ENCODE measurements at regions not wholly inside any gene's neighbourhood (a gene's known extent, or its start where the extent isn't known, plus 50 kb on each side); places are given as distances from the start of the nearest gene placed in this dataset.

DNA sequence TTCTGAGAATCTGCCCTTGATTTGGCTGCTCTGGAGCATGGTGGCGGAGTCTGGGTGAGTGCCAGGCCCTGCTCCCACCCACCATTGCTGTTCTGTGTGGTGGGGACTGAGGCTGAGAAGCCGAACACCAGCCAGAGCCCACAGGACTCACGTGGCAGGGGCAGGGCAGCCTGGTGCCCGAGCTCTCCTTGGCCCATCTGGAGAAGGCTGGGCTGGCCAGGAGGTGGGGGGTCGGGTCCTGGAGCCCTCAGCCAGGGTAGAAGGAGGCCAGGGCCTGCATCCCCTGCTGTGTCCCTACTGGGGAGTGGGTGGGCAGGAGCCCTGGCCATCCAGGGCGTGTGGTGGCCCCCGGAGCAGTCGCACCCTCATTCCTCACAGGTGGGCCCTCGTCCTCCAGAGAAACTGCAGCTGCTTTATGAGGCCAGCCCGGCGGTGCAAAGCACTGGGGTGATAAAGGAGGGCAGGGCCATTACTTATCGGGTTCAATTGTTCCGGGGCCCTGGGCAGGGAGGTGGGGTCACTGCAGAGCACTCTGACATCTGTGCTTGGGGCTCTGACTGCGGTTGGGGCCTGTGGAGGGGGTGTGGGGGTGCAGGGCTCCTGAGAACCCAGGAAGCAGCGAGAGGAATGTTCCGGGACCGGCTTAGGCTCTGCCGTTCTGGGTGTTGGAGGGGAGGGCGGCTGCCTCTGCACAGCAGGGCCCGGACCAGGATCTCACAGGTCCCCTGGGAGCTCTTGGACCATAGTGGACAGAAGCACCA lies 217.5 kb upstream of the C14orf180 start:
- no peak for TF ChIP-seq SP1 (CRISPR knock-in tag; conservative IDR thresholded peaks at IDR 0.05)
- no peak for TF ChIP-seq FOXJ3 (CRISPR knock-in tag; IDR thresholded peaks at IDR 0.05; ENCODE audit: borderline replicate concordance)
- TF ChIP-seq NR2C2 (CRISPR knock-in tag; IDR thresholded peaks at IDR 0.05): no peak
- TF ChIP-seq ETV6 (CRISPR knock-in tag; IDR thresholded peaks at IDR 0.05): no peak
- no peak for TF ChIP-seq CTCF (IDR thresholded peaks at IDR 0.05)
- TF ChIP-seq ZNF317 (CRISPR knock-in tag; IDR thresholded peaks at IDR 0.05; ENCODE audit: borderline replicate concordance, low read depth): no peak
- TF ChIP-seq CBFB (CRISPR knock-in tag; IDR thresholded peaks at IDR 0.05; ENCODE audit: low read depth): no peak
- TF ChIP-seq TP53 (CRISPR knock-in tag; IDR thresholded peaks at IDR 0.05): no peak
- TF ChIP-seq ARID4B (CRISPR knock-in tag; IDR thresholded peaks at IDR 0.05; ENCODE audit: borderline replicate concordance): no peak
- no peak for TF ChIP-seq CREM (CRISPR knock-in tag; IDR thresholded peaks at IDR 0.05)
- TF ChIP-seq NR1H2 (CRISPR knock-in tag; IDR thresholded peaks at IDR 0.05): no peak

Data from WTC11 (cell line).